HEK293 (cell line): ENCODE measurements at regions not wholly inside any gene's neighbourhood (a gene's known extent, or its start where the extent isn't known, plus 50 kb on each side); places are given as distances from the start of the nearest gene placed in this dataset.

Experiments
- BCL11B ChIP-seq: fragments of 450-650 bp; formaldehyde crosslinking; IDR thresholded peaks from 2 replicates; pipeline ENCODE4 v1.5.1; 2016; ENCODE audit warnings: low read depth, missing biosample characterization, missing genetic modification characterization
- KLF8 ChIP-seq: fragments of 450-650 bp; formaldehyde crosslinking; IDR thresholded peaks from 2 replicates; pipeline ENCODE4 v1.5.1; 2016; ENCODE audit warnings: missing biosample characterization, missing genetic modification characterization
- SP3 ChIP-seq: fragments of 450-650 bp; formaldehyde crosslinking; IDR thresholded peaks from 2 replicates; pipeline ENCODE4 v1.5.1; 2016; ENCODE audit warnings: missing biosample characterization, missing genetic modification characterization
- TRIM28 ChIP-seq: IDR thresholded peaks from 2 replicates; pipeline ENCODE4 v1.6.1; 2011; ENCODE audit warnings: low read length, control low read depth, borderline replicate concordance
- ZBTB20 ChIP-seq: fragments of 450-650 bp; formaldehyde crosslinking; IDR thresholded peaks from 2 replicates; pipeline ENCODE4 v1.5.1; 2016; ENCODE audit warnings: missing biosample characterization, missing genetic modification characterization
- ZNF10 ChIP-seq: fragments of 450-650 bp; formaldehyde crosslinking; IDR thresholded peaks from 2 replicates; pipeline ENCODE4 v1.5.1; 2017; ENCODE audit warnings: missing biosample characterization, missing genetic modification characterization
- ZNF184 ChIP-seq: fragments of 450-650 bp; IDR thresholded peaks from 2 replicates; pipeline ENCODE4 v1.5.1; 2018; ENCODE audit warnings: missing biosample characterization, mild to moderate bottlenecking, missing genetic modification characterization
- ZNF202 ChIP-seq: fragments of 450-650 bp; formaldehyde crosslinking; IDR thresholded peaks from 2 replicates; pipeline ENCODE4 v1.5.1; 2016; ENCODE audit warnings: missing biosample characterization, missing genetic modification characterization, borderline replicate concordance
- ZNF24 ChIP-seq: fragments of 450-650 bp; formaldehyde crosslinking; IDR thresholded peaks from 2 replicates; pipeline ENCODE4 v1.5.1; 2016; ENCODE audit warnings: missing biosample characterization, missing genetic modification characterization
- ZNF248 ChIP-seq: fragments of 450-650 bp; formaldehyde crosslinking; IDR thresholded peaks from 2 replicates; pipeline ENCODE4 v1.5.1; 2017; ENCODE audit warnings: missing biosample characterization, missing genetic modification characterization
- ZNF324 ChIP-seq: fragments of 450-650 bp; formaldehyde crosslinking; IDR thresholded peaks from 2 replicates; pipeline ENCODE4 v1.5.1; 2016; ENCODE audit warnings: missing biosample characterization, missing genetic modification characterization
- ZNF335 ChIP-seq: fragments of 450-650 bp; formaldehyde crosslinking; conservative IDR thresholded peaks from 2 replicates; pipeline ENCODE4 v1.5.1; 2016; ENCODE audit warnings: missing biosample characterization, missing genetic modification characterization
- ZNF391 ChIP-seq: fragments of 450-650 bp; formaldehyde crosslinking; IDR thresholded peaks from 2 replicates; pipeline ENCODE4 v1.5.1; 2016; ENCODE audit warnings: low read depth, missing biosample characterization, missing genetic modification characterization, borderline replicate concordance
- ZNF433 ChIP-seq: fragments of 450-650 bp; formaldehyde crosslinking; IDR thresholded peaks from 2 replicates; pipeline ENCODE4 v1.5.1; 2016; ENCODE audit warnings: missing biosample characterization, missing genetic modification characterization, low read depth
- ZNF530 ChIP-seq: fragments of 450-650 bp; formaldehyde crosslinking; IDR thresholded peaks from 2 replicates; pipeline ENCODE4 v1.5.1; 2016; ENCODE audit warnings: low read depth, missing biosample characterization, missing genetic modification characterization
- ZNF544 ChIP-seq: fragments of 450-650 bp; formaldehyde crosslinking; IDR thresholded peaks from 2 replicates; pipeline ENCODE4 v1.5.0; 2017; ENCODE audit warnings: missing biosample characterization, missing genetic modification characterization
- ZNF560 ChIP-seq: fragments of 450-650 bp; formaldehyde crosslinking; IDR thresholded peaks from 2 replicates; pipeline ENCODE4 v1.5.1; 2017; ENCODE audit warnings: missing biosample characterization, missing genetic modification characterization, borderline replicate concordance
- ZNF571 ChIP-seq: fragments of 450-650 bp; formaldehyde crosslinking; IDR thresholded peaks from 2 replicates; pipeline ENCODE4 v1.5.0; 2017; ENCODE audit warnings: missing biosample characterization, missing genetic modification characterization
- ZNF600 ChIP-seq: fragments of 450-650 bp; formaldehyde crosslinking; IDR thresholded peaks from 2 replicates; pipeline ENCODE4 v1.5.1; 2016; ENCODE audit warnings: missing biosample characterization, missing genetic modification characterization
- ZNF621 ChIP-seq: fragments of 450-650 bp; formaldehyde crosslinking; IDR thresholded peaks from 2 replicates; pipeline ENCODE4 v1.5.1; 2017; ENCODE audit warnings: missing biosample characterization, missing genetic modification characterization
- ZNF623 ChIP-seq: fragments of 450-650 bp; formaldehyde crosslinking; IDR thresholded peaks from 2 replicates; pipeline ENCODE4 v1.5.1; 2016; ENCODE audit warnings: missing biosample characterization, missing genetic modification characterization
- ZNF658 ChIP-seq: fragments of 450-650 bp; formaldehyde crosslinking; IDR thresholded peaks from 2 replicates; pipeline ENCODE4; 2016; ENCODE audit warnings: missing biosample characterization, missing genetic modification characterization
- ZNF664 ChIP-seq: fragments of 450-650 bp; formaldehyde crosslinking; IDR thresholded peaks from 2 replicates; pipeline ENCODE4 v1.5.1; 2016; ENCODE audit warnings: missing biosample characterization, missing genetic modification characterization
- ZNF791 ChIP-seq: fragments of 450-650 bp; formaldehyde crosslinking; IDR thresholded peaks from 2 replicates; pipeline ENCODE4 v1.5.1; 2016; ENCODE audit warnings: missing biosample characterization, missing genetic modification characterization
- TF ChIP-seq, protein P1 (sequence below): fragments of 450-650 bp; formaldehyde crosslinking; IDR thresholded peaks from 2 replicates; pipeline ENCODE4 v1.5.1; 2016; ENCODE audit warnings: missing biosample characterization, missing genetic modification characterization
- TF ChIP-seq, protein P2 (sequence below): fragments of 450-650 bp; formaldehyde crosslinking; IDR thresholded peaks from 2 replicates; pipeline ENCODE4 v1.5.1; 2016; ENCODE audit warnings: missing biosample characterization, missing genetic modification characterization
- TF ChIP-seq, protein P3 (sequence below): fragments of 450-650 bp; formaldehyde crosslinking; IDR thresholded peaks from 2 replicates; pipeline ENCODE4 v1.5.1; 2017; ENCODE audit warnings: missing biosample characterization, missing genetic modification characterization
- TF ChIP-seq, protein P4 (sequence below): fragments of 450-650 bp; formaldehyde crosslinking; IDR thresholded peaks from 2 replicates; pipeline ENCODE4 v1.5.1; 2016; ENCODE audit warnings: missing biosample characterization, missing genetic modification characterization
- TF ChIP-seq, protein P5 (sequence below): fragments of 450-650 bp; formaldehyde crosslinking; IDR thresholded peaks from 2 replicates; pipeline ENCODE4; 2016; ENCODE audit warnings: missing biosample characterization, missing genetic modification characterization
- TF ChIP-seq, protein P6 (sequence below): fragments of 450-650 bp; formaldehyde crosslinking; IDR thresholded peaks from 2 replicates; pipeline ENCODE4 v1.5.1; 2017; ENCODE audit warnings: missing biosample characterization, missing genetic modification characterization
- TF ChIP-seq, protein P7 (sequence below): fragments of 450-650 bp; IDR thresholded peaks from 2 replicates; pipeline ENCODE4 v1.5.1; 2018; ENCODE audit warnings: missing biosample characterization, mild to moderate bottlenecking, missing genetic modification characterization

DNA sequence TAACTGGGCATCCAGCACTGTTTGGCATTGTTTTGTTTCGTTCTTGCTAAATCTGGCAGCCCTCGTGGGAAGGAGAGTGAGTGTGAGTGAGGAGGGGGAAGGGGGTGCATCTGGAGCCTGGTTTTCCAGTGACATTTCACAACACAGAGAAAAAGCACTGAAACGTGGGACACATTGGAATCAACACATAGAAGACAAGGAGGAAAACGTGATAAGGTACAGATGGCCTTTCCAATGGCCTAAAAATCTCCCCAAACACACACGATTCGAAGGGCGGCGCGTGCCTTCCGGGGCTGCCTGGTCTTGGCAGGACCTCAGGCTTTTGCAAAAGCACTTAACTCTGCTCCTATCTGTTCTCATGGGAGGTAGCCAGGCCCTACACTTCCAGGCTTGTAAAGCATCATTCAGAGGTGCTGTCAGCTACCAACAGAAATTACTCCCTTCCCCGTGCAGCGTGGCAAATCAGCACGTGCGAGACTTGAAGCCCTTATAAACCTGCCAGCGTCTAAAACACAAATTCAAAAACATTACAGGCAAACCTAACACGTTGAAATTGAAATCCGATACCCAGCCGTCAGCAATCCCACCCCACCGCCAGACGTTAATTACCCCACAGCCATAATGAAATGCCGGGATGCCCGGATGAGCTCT is 129.4 kb downstream of the OLFM1 start (continued):
- TF ChIP-seq, protein P1, sequence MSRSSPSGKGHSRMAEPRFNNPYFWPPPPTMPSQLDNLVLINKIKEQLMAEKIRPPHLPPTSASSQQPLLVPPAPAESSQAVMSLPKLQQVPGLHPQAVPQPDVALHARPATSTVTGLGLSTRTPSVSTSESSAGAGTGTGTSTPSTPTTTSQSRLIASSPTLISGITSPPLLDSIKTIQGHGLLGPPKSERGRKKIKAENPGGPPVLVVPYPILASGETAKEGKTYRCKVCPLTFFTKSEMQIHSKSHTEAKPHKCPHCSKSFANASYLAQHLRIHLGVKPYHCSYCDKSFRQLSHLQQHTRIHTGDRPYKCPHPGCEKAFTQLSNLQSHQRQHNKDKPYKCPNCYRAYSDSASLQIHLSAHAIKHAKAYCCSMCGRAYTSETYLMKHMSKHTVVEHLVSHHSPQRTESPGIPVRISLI, result no peak
- TF ChIP-seq, protein P2, sequence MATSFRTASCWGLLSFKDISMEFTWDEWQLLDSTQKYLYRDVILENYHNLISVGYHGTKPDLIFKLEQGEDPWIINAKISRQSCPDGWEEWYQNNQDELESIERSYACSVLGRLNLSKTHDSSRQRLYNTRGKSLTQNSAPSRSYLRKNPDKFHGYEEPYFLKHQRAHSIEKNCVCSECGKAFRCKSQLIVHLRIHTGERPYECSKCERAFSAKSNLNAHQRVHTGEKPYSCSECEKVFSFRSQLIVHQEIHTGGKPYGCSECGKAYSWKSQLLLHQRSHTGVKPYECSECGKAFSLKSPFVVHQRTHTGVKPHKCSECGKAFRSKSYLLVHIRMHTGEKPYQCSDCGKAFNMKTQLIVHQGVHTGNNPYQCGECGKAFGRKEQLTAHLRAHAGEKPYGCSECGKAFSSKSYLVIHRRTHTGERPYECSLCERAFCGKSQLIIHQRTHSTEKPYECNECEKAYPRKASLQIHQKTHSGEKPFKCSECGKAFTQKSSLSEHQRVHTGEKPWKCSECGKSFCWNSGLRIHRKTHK, result no peak
- TF ChIP-seq ZNF184 (tag by site-specific recombination) (no peak), ZNF664 (no peak), ZNF791 (tag by site-specific recombination) (no peak), ZNF24 (tag by site-specific recombination) (no peak), ZNF544 (tag by site-specific recombination) (no peak), ZNF433 (tag by site-specific recombination) (no peak), TRIM28 (peak; percentile 14; the same call in 1 of the 2 replicates), ZNF324 (tag by site-specific recombination) (no peak), ZNF658 (tag by site-specific recombination) (no peak), ZNF560 (no peak), ZNF202 (tag by site-specific recombination) (no peak), ZNF248 (tag by site-specific recombination) (no peak), ZNF623 (tag by site-specific recombination) (no peak), BCL11B (tag by site-specific recombination) (no peak), ZNF391 (tag by site-specific recombination) (no peak; the same call in 1 of the 2 replicates), SP3 (tag by site-specific recombination) (no peak), ZBTB20 (no peak), ZNF10 (tag by site-specific recombination) (0 out of 2 replicates have a peak, but pooled peaks have one; percentile 25), KLF8 (tag by site-specific recombination) (no peak), ZNF600 (tag by site-specific recombination) (peak; percentile 70; the same call in 1 of the 2 replicates), ZNF335 (0 out of 2 replicates have a peak, but pooled peaks have one; percentile 14), ZNF571 (tag by site-specific recombination) (no peak), ZNF530 (no peak), ZNF621 (tag by site-specific recombination) (no peak)
- TF ChIP-seq, protein P3, sequence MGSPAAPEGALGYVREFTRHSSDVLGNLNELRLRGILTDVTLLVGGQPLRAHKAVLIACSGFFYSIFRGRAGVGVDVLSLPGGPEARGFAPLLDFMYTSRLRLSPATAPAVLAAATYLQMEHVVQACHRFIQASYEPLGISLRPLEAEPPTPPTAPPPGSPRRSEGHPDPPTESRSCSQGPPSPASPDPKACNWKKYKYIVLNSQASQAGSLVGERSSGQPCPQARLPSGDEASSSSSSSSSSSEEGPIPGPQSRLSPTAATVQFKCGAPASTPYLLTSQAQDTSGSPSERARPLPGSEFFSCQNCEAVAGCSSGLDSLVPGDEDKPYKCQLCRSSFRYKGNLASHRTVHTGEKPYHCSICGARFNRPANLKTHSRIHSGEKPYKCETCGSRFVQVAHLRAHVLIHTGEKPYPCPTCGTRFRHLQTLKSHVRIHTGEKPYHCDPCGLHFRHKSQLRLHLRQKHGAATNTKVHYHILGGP, result no peak
- TF ChIP-seq, protein P4, sequence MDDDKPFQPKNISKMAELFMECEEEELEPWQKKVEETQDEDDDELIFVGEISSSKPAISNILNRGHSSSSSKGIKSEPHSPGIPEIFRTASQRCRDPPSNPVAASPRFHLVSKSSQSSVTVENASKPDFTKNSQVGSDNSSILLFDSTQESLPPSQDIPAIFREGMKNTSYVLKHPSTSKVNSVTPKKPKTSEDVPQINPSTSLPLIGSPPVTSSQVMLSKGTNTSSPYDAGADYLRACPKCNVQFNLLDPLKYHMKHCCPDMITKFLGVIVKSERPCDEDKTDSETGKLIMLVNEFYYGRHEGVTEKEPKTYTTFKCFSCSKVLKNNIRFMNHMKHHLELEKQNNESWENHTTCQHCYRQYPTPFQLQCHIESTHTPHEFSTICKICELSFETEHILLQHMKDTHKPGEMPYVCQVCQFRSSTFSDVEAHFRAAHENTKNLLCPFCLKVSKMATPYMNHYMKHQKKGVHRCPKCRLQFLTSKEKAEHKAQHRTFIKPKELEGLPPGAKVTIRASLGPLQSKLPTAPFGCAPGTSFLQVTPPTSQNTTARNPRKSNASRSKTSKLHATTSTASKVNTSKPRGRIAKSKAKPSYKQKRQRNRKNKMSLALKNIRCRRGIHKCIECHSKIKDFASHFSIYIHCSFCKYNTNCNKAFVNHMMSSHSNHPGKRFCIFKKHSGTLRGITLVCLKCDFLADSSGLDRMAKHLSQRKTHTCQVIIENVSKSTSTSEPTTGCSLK (tag by site-specific recombination), result no peak
- TF ChIP-seq, protein P5, sequence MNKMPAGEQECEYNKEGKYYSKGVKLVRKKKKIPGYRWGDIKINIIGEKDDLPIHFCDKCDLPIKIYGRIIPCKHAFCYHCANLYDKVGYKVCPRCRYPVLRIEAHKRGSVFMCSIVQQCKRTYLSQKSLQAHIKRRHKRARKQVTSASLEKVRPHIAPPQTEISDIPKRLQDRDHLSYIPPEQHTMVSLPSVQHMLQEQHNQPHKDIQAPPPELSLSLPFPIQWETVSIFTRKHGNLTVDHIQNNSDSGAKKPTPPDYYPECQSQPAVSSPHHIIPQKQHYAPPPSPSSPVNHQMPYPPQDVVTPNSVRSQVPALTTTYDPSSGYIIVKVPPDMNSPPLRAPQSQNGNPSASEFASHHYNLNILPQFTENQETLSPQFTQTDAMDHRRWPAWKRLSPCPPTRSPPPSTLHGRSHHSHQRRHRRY (tag by site-specific recombination), result no peak
- TF ChIP-seq, protein P6, sequence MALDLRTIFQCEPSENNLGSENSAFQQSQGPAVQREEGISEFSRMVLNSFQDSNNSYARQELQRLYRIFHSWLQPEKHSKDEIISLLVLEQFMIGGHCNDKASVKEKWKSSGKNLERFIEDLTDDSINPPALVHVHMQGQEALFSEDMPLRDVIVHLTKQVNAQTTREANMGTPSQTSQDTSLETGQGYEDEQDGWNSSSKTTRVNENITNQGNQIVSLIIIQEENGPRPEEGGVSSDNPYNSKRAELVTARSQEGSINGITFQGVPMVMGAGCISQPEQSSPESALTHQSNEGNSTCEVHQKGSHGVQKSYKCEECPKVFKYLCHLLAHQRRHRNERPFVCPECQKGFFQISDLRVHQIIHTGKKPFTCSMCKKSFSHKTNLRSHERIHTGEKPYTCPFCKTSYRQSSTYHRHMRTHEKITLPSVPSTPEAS (tag by site-specific recombination), result no peak
- TF ChIP-seq, protein P7, sequence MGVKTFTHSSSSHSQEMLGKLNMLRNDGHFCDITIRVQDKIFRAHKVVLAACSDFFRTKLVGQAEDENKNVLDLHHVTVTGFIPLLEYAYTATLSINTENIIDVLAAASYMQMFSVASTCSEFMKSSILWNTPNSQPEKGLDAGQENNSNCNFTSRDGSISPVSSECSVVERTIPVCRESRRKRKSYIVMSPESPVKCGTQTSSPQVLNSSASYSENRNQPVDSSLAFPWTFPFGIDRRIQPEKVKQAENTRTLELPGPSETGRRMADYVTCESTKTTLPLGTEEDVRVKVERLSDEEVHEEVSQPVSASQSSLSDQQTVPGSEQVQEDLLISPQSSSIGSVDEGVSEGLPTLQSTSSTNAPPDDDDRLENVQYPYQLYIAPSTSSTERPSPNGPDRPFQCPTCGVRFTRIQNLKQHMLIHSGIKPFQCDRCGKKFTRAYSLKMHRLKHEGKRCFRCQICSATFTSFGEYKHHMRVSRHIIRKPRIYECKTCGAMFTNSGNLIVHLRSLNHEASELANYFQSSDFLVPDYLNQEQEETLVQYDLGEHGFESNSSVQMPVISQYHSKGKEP (tag by site-specific recombination), result no peak
